Activated naive CD4-positive, alpha-beta T cell treated with anti-CD3 and anti-CD28 coated beads for 36 hours (primary cell): ENCODE measurements at regions not wholly inside any gene's neighbourhood (a gene's known extent, or its start where the extent isn't known, plus 50 kb on each side); places are given as distances from the start of the nearest gene placed in this dataset.
"Not testable (repeated sequence)": the region's sequence is repeated elsewhere in the genome, so short reads cannot be mapped to it uniquely, and the experiment has no call there.

Experiments used
- CTCF ChIA-PET: fragments of 350-600 bp; sonication (Branson Sonifier 250); formaldehyde crosslinking; loops from one replicate; lab custom pipeline; 2021; ENCODE audit warnings: antibody characterized with exemption; lab: Charles Lee
- DNase-seq: peaks from one replicate; pipeline ENCODE4 v3.0.0-alpha.2; 2020
- H3K27ac Mint-ChIP-seq: one replicate; pipeline ENCODE4 v1.8.0; 2021; ENCODE audit warnings: mild to moderate bottlenecking, mixed read lengths
- H3K27me3 Mint-ChIP-seq: one replicate; pipeline ENCODE4 v1.8.0; 2021; ENCODE audit warnings: low read depth, mixed read lengths
- H3K36me3 Mint-ChIP-seq: one replicate; pipeline ENCODE4 v1.8.0; 2021; ENCODE audit warnings: low read depth, mixed read lengths
- H3K4me1 Mint-ChIP-seq: one replicate; pipeline ENCODE4 v1.8.0; 2021; ENCODE audit warnings: low read depth, mixed read lengths
- H3K4me3 Mint-ChIP-seq: one replicate; pipeline ENCODE4 v1.8.0; 2021; ENCODE audit warnings: mild to moderate bottlenecking, moderate library complexity, mixed read lengths
- H3K9me3 Mint-ChIP-seq: one replicate; pipeline ENCODE4 v1.8.0; 2021; ENCODE audit warnings: mixed read lengths
- intact Hi-C: fragments of 100-400 bp; cut with micrococcal nuclease; formaldehyde crosslinking; loops from one replicate; pipeline ENCODE4 v1.15.1; 2023

GRCh38 chr2:200189964-200190363 is 116.5 kb upstream of the SPATS2L start:
- no peaks in the 10 kb centered on the region for H3K9me3 Mint-ChIP-seq
- H3K27me3 Mint-ChIP-seq = peaks cover 2% of the 10 kb centered on the region
- H3K4me3 Mint-ChIP-seq = no peak overlapping the region
- intact Hi-C loops = no loop called here
- H3K27ac Mint-ChIP-seq = no peak overlapping the region
- H3K4me1 Mint-ChIP-seq = no peaks in the 10 kb centered on the region
- DNase-seq = no peak
- H3K36me3 Mint-ChIP-seq = no peaks in the 10 kb centered on the region
- CTCF ChIA-PET = interaction anchor here (0.6 to 1.9 kb wide), 3 partner anchors 266 to 296 kb away, joined by 3 to 5 read pairs (median 4); no protein-coding TSS in a partner anchor

- CTCF ChIA-PET = interaction anchor here (0.6 kb wide), 1 partner anchor 317 kb away, joined by 3 read pairs; no protein-coding TSS in a partner anchor
- no peak for DNase-seq
- H3K36me3 Mint-ChIP-seq = no peaks in the 10 kb centered on the region
- peaks cover 8% of the 10 kb centered on the region for H3K27me3 Mint-ChIP-seq
- no peaks in the 10 kb centered on the region for H3K9me3 Mint-ChIP-seq
- H3K4me1 Mint-ChIP-seq = no peaks in the 10 kb centered on the region
- intact Hi-C loops = no loop called here
- H3K4me3 Mint-ChIP-seq = no peak overlapping the region
- H3K27ac Mint-ChIP-seq = no peak overlapping the region
Measured at GRCh38 chr2:200193331-200193730, 113.2 kb upstream of the SPATS2L start.

- H3K36me3 Mint-ChIP-seq = no peaks in the 10 kb centered on the region
- H3K27ac Mint-ChIP-seq = no peak overlapping the region
- H3K27me3 Mint-ChIP-seq = peaks cover 8% of the 10 kb centered on the region
- no peaks in the 10 kb centered on the region for H3K4me1 Mint-ChIP-seq
- no peak for DNase-seq
- CTCF ChIA-PET = no interaction called here
- intact Hi-C loops = no loop called here
- no peaks in the 10 kb centered on the region for H3K9me3 Mint-ChIP-seq
- no peak overlapping the region for H3K4me3 Mint-ChIP-seq
Measured at GRCh38 chr2:200193791-200194190, 112.7 kb upstream of the SPATS2L start.

- no peaks in the 10 kb centered on the region for H3K36me3 Mint-ChIP-seq
- no peaks in the 10 kb centered on the region for H3K9me3 Mint-ChIP-seq
- intact Hi-C loops = no loop called here
- H3K4me3 Mint-ChIP-seq = no peak overlapping the region
- H3K27me3 Mint-ChIP-seq = peaks cover 8% of the 10 kb centered on the region
- H3K27ac Mint-ChIP-seq = no peak overlapping the region
- no peaks in the 10 kb centered on the region for H3K4me1 Mint-ChIP-seq
- CTCF ChIA-PET = no interaction called here
- no peak for DNase-seq
Measured at GRCh38 chr2:200194746-200195145, 111.7 kb upstream of the SPATS2L start.

GRCh38 chr2:200199005-200199404 is 107.5 kb upstream of the SPATS2L start:
- Mint-ChIP-seq H3K27me3 (peaks cover 8% of the 10 kb centered on the region), H3K9me3 (no peaks in the 10 kb centered on the region), H3K4me3 (no peak overlapping the region), H3K36me3 (no peaks in the 10 kb centered on the region), H3K27ac (no peak overlapping the region), H3K4me1 (no peaks in the 10 kb centered on the region)
- DNase-seq = no peak
- intact Hi-C loops = no loop called here
- CTCF ChIA-PET = interaction anchor here (0.6 kb wide), 1 partner anchor 197 kb away, joined by 3 read pairs; no protein-coding TSS in a partner anchor

- Mint-ChIP-seq H3K4me1 (no peaks in the 10 kb centered on the region), H3K4me3 (no peak overlapping the region), H3K36me3 (no peaks in the 10 kb centered on the region), H3K27ac (no peak overlapping the region), H3K27me3 (peaks cover 8% of the 10 kb centered on the region), H3K9me3 (no peaks in the 10 kb centered on the region)
- intact Hi-C loops = no loop called here
- DNase-seq = peak; percentile 15
- CTCF ChIA-PET = no interaction called here
Measured at GRCh38 chr2:200199576-200200263, 106.8 kb upstream of the SPATS2L start.

- H3K9me3 Mint-ChIP-seq, DNase-seq, CTCF ChIA-PET, intact Hi-C loops, H3K27me3 Mint-ChIP-seq, H3K4me1 Mint-ChIP-seq, H3K27ac Mint-ChIP-seq, H3K4me3 Mint-ChIP-seq, H3K36me3 Mint-ChIP-seq: not testable (repeated sequence)
Measured at GRCh38 chr2:200201839-200202238, 104.7 kb upstream of the SPATS2L start.

- CTCF ChIA-PET = no interaction called here
- no peak for DNase-seq
- no peak overlapping the region for H3K4me3 Mint-ChIP-seq
- no peaks in the 10 kb centered on the region for H3K36me3 Mint-ChIP-seq
- intact Hi-C loops = no loop called here
- H3K27ac Mint-ChIP-seq = no peak overlapping the region
- H3K9me3 Mint-ChIP-seq = peaks cover 4% of the 10 kb centered on the region
- H3K27me3 Mint-ChIP-seq = peaks cover 4% of the 10 kb centered on the region
- no peaks in the 10 kb centered on the region for H3K4me1 Mint-ChIP-seq
Measured at GRCh38 chr2:200203381-200203827, 103.1 kb upstream of the SPATS2L start.

GRCh38 chr2:200208041-200208440 is 98.5 kb upstream of the SPATS2L start:
- peaks cover 4% of the 10 kb centered on the region for H3K27me3 Mint-ChIP-seq
- no peak for DNase-seq
- H3K9me3 Mint-ChIP-seq = peaks cover 8% of the 10 kb centered on the region
- no peaks in the 10 kb centered on the region for H3K36me3 Mint-ChIP-seq
- no peak overlapping the region for H3K27ac Mint-ChIP-seq
- H3K4me1 Mint-ChIP-seq = no peaks in the 10 kb centered on the region
- intact Hi-C loops = no loop called here
- H3K4me3 Mint-ChIP-seq = no peak overlapping the region
- CTCF ChIA-PET = no interaction called here

- H3K4me3 Mint-ChIP-seq = no peak overlapping the region
- intact Hi-C loops = no loop called here
- peaks cover 8% of the 10 kb centered on the region for H3K9me3 Mint-ChIP-seq
- CTCF ChIA-PET = no interaction called here
- H3K36me3 Mint-ChIP-seq = no peaks in the 10 kb centered on the region
- H3K27ac Mint-ChIP-seq = no peak overlapping the region
- no peak for DNase-seq
- H3K4me1 Mint-ChIP-seq = no peaks in the 10 kb centered on the region
- H3K27me3 Mint-ChIP-seq = peaks cover 4% of the 10 kb centered on the region
Measured at GRCh38 chr2:200209030-200209429, 97.5 kb upstream of the SPATS2L start.

GRCh38 chr2:200211643-200212042 is 94.8 kb upstream of the SPATS2L start:
- no peak for DNase-seq
- Mint-ChIP-seq H3K36me3 (no peaks in the 10 kb centered on the region), H3K4me1 (no peaks in the 10 kb centered on the region), H3K27ac (no peak overlapping the region), H3K9me3 (peaks cover 4% of the 10 kb centered on the region), H3K27me3 (no peaks in the 10 kb centered on the region), H3K4me3 (no peak overlapping the region)
- intact Hi-C loops = no loop called here
- CTCF ChIA-PET = no interaction called here

GRCh38 chr2:200212862-200213425 is 93.5 kb upstream of the SPATS2L start:
- Mint-ChIP-seq H3K9me3 (peaks cover 4% of the 10 kb centered on the region), H3K4me3 (no peak overlapping the region), H3K27me3 (no peaks in the 10 kb centered on the region), H3K27ac (no peak overlapping the region), H3K4me1 (no peaks in the 10 kb centered on the region), H3K36me3 (no peaks in the 10 kb centered on the region)
- DNase-seq = no peak
- CTCF ChIA-PET = no interaction called here
- intact Hi-C loops = no loop called here

- intact Hi-C loops = no loop called here
- CTCF ChIA-PET = no interaction called here
Measured at GRCh38 chr2:200216310-200216709, 90.2 kb upstream of the SPATS2L start.

More at GRCh38 chr2:200216310-200216709, 90.2 kb upstream of the SPATS2L start:
- Mint-ChIP-seq H3K4me1 (no peaks in the 10 kb centered on the region), H3K27me3 (no peaks in the 10 kb centered on the region), H3K9me3 (no peaks in the 10 kb centered on the region), H3K4me3 (no peak overlapping the region), H3K36me3 (no peaks in the 10 kb centered on the region), H3K27ac (no peak overlapping the region)
- DNase-seq = no peak
